HG03558 (cell line): ENCODE measurements at regions not wholly inside any gene's neighbourhood (a gene's known extent, or its start where the extent isn't known, plus 50 kb on each side); places are given as distances from the start of the nearest gene placed in this dataset.
"Not testable (repeated sequence)": the region's sequence is repeated elsewhere in the genome, so short reads cannot be mapped to it uniquely, and the experiment has no call there.

Experiments
- ATAC-seq: cut with Tn5 transposase; IDR thresholded peaks from one replicate; pipeline ENCODE4 v1.9.1; 2021; ENCODE audit warnings: moderate number of reproducible peaks; ENCODE audit not compliant: unreplicated experiment; ENCODE audit errors: extremely low read depth

DNA sequence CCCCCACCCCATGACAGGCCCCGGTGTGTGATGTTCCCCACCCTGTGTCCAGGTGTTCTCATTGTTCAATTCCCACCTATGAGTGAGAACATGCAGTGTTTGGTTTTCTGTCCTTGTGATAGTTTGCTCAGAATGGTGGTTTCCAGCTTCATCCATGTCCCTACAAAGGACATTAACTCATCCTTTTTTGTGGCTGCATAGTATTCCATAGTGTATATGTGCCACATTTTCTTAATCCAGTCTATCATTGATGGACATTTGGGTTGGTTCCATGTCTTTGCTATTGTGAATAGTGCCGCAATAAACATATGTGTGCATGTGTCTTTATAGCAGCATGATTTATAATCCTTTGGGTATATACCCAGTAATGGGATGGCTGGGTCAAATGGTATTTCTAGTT, 59.7 kb upstream of the ANKRD55 start:
- ATAC-seq: not testable (repeated sequence)

DNA sequence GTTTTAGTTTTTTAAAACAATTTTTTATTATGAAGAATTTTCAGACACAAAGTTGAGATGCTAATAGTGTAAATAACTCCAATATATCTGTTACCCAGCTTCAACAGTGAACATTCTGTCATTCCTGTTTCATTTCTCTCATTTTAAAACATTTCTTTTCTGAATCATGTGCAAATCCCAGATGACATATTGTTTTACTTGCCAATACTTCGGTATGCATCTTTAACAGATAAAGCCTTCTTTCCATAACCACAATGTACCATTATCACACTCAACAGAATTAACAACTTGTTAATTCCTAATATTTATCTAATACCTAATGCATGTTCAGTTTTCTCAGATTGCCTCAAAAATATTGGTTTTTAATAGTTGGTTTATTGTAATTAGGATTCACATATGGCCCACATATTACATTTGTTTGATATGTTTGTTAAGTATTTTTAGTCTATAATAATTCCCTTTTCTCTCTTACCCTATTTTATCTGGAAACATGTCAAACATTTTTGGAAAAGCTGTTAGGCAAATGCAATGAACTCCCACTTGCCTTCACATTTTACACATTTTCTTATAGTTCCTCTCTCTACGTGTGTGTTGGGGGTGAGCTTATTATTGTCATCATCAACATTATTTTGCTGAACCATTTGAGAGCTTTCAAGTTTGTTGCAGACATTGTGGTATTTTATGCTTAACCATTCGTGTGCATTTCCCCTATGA, 58.7 kb upstream of the ANKRD55 start:
- no peak for ATAC-seq

DNA sequence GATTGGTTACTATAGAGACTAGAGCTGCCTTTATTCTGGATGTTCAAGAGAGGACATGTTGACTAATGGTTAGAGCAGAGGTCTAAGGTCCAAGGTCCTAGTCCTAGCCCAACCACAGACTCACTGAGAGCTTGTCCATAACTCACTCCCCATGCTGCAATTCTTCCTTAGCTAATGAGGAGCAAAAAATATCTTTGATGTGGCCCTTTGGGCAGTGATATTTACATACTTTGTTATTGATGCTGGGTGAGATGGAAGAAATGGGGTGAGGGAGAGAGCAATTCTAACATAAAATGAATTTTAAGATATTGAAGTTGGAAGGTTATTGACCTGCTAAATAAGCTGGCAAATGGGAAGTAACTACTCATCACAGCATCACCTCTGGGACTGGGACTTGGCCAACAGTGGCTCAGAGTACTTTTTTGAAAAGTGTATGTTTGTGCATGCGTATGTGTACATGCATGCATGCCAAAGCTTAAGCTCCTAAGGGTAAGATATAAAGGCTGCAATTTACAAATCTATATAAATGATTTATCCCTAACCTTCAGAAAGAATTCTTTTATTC, 58.0 kb upstream of the ANKRD55 start:
- no peak for ATAC-seq

DNA sequence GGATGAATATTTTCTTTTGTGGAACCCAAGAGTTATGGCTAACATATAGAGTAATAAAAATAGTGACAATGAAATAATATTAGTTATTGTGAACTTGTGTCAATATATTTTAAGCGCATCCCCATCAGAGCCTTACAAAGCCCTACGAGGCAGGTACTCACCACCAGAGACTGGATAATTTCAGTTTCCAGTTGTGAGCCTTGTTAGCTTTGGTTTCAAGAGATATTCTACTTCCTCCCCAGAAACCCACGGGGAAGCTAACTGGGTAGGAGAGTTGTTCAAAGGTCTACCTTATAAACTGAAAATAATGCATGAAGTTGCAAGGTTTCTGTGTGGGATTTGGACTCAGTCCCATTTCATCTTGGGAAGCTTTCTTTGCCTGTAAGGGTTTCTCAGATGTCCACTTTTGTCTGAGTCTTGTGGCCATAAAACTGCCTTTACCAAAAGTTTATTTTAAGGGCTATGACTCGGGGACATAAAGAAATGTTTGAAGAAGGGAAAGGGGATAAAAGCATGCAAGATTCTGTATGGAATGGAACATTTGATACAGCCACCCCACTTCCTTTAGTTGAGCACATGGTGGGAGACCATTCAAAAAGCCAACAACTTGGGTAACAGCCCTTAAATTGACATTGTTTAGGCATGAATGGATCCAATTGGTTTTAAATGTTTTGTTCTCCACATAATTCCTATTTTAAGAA, 57.4 kb upstream of the ANKRD55 start:
- ATAC-seq: no peak

DNA sequence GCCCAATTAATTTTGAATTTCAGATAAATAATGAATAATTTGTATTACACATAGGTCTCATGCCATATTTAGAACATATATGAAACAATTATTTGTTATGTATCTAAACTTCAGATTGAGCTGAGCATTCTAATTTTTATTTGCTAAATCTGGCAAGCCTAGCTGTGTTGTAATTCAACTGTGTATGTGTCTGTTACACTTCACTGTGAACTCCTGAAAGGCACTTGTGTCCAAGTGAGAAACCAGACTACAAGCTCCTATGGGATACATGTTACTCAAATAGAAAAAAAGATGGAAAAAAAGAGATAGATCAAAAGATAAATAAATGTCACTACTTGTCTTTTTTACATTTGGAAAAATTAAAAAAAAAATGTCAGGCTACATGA, 56.5 kb upstream of the ANKRD55 start:
- no peak for ATAC-seq

DNA sequence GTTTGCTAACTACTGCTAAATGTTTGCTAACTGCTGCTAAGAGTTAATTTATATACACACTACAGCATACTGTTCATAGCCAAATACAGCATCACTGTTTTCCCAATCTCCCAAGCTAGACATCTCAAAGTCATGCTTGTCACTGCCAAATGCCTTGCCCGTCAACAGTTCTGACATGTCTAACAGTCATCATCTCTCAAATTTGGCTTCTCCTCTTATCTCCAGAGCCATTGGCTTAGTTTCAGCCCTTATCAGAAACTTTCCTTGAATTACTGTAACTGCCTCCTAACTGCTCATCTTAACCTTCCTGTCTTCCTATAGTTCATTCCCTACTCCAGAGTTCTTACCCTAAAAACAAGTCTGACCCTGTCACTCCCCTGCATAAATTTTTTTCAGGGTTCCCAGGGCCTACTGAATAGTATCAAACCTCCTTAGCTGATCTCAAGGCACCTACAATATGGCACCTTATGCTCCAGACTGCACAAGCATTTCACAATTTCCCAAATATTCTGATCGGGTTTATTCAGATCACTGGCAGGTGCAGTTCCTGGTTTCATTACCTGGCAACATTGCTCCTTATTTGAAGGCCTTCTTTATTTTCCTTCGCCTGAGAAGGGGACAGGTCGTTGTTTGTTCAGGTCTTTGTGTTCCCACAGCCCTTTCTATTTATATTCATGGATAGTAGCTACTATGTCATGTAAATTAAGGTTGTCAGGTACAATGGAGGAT, 55.9 kb upstream of the ANKRD55 start:
- ATAC-seq: no peak

DNA sequence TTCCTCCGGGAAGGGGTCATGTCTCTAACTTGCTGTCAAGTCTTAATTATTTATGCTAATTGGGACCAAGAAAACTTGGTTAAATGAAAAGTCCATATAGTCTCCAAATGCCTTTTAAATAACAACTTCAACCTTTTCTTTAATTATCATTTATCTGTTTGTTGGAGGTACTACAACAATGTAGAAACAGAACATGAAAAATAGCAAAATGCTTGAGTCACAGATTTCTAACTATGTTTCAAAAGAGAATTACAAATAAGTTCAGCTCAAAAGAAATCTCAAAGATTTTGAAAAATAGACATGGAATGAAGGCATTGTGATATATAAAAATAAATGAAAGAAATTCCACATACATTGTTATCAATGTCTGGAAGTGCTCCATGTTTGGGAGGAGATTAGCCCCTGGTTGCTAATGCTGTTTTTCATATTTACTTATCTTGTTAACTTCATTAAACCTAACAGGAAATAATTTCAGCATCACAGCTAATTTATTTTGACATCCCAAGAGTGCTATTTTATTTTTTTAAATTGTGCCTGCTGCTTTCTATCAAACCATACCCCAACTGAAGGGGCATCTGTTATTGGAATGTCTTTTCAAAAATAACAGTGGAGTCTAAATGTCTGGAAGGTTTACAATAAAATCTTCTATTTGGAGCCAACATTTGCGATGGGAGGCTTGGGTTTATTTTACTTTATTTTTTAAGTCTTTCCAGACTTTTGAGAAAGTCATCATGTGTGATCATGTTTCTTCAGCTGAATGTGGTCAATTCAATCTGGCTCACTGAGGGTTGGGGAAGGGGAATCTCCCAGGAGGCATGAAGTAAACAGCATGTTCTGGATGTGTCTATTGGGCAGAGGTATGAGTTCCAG, 53.1 kb upstream of the ANKRD55 start:
- no peak for ATAC-seq

DNA sequence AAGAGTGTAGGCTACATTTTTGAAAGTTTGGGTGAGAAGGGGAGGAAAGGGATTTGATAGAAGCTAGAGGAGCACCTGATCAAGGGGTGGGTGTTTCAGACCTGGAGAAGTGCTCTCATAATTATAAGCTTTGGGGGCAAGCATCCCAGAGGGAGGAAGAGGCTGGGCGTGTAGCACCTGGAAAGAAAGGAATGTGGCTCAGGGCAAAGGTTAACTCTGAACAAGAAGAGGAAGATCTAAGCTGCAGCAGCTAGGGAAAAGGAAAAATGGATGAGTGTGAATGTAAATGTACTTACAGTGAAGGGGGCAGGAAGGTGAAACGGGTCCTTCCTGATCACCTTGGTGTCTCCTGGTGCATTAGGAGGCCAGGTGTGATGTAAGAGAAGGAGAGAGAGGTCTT, 49.8 kb upstream of the ANKRD55 start:
- ATAC-seq: no peak
